C4-2B (cell line): ENCODE measurements at regions not wholly inside any gene's neighbourhood (a gene's known extent, or its start where the extent isn't known, plus 50 kb on each side); places are given as distances from the start of the nearest gene placed in this dataset.
A peak's percentile ranks its signal among the peaks of the same experiment; 100 is the strongest.

ENCODE experiments used
- H3K27ac ChIP-seq: fragments of 450-650 bp; 2 replicates; pipeline ENCODE4 v1.5.1; 2017
- CTCF ChIP-seq: fragments of 450-650 bp; conservative IDR thresholded peaks from 2 replicates; pipeline ENCODE4 v1.5.1; 2017; ENCODE audit warnings: mild to moderate bottlenecking
- ZFX ChIP-seq: fragments of 450-650 bp; IDR thresholded peaks from 2 replicates; pipeline ENCODE4 v1.6.1; 2017

- H3K27ac ChIP-seq, result peak overlapping the region; percentile 74
- TF ChIP-seq ZFX (no peak), CTCF (no peak)
Measured at GRCh38 chr22:25447067-25447685, 117.3 kb upstream of the GRK3 start.

- H3K27ac ChIP-seq, result peak overlapping the region; percentile 74
- TF ChIP-seq ZFX (no peak), CTCF (peak; percentile 96)
Measured at GRCh38 chr22:25447686-25448434, 116.6 kb upstream of the GRK3 start.

GRCh38 chr22:25448435-25449051, 115.9 kb upstream of the GRK3 start:
- no peak for TF ChIP-seq ZFX
- no peak for TF ChIP-seq CTCF
- peak overlapping the region; percentile 74 for H3K27ac ChIP-seq

- no peak overlapping the region for H3K27ac ChIP-seq
- TF ChIP-seq ZFX, result no peak
- no peak for TF ChIP-seq CTCF
Measured at GRCh38 chr22:25449781-25450317, 114.6 kb upstream of the GRK3 start.

GRCh38 chr22:25451480-25452114, 112.9 kb upstream of the GRK3 start:
- no peak for TF ChIP-seq ZFX
- TF ChIP-seq CTCF, result no peak
- H3K27ac ChIP-seq, result no peak overlapping the region

- no peak overlapping the region for H3K27ac ChIP-seq
- TF ChIP-seq CTCF (no peak), ZFX (no peak)
Measured at GRCh38 chr22:25452116-25452700, 112.3 kb upstream of the GRK3 start.
